Right cardiac atrium (tissue), 5 donors: ENCODE measurements at regions not wholly inside any gene's neighbourhood (a gene's known extent, or its start where the extent isn't known, plus 50 kb on each side); places are given as distances from the start of the nearest gene placed in this dataset.
"Not testable (repeated sequence)": the region's sequence is repeated elsewhere in the genome, so short reads cannot be mapped to it uniquely, and the experiment has no call there.

Experiments used
- ATAC-seq, 2 donors: fragments of 200-7000 bp; cut with Tn5 transposase; one replicate each; pipeline versions ENCODE4 v1.8.0 to v1.9.1; 2020; ENCODE audit warnings: moderate library complexity in 2 of 2, mild to moderate bottlenecking in 1 of 2
- DNase-seq, 3 donors: peaks; one replicate each; pipeline ENCODE4 v3.0.0-alpha.2; 2020
- H3K27ac ChIP-seq: one replicate; pipeline ENCODE4 v1.5.1; 2013; ENCODE audit warnings: mild to moderate bottlenecking, low read length, control low read depth, moderate library complexity
- H3K27me3 ChIP-seq: one replicate; pipeline ENCODE4 v1.6.1; 2013; ENCODE audit not compliant: control insufficient read depth, insufficient read depth
- H3K4me1 ChIP-seq: one replicate; pipeline ENCODE4 v1.6.1; 2013; ENCODE audit warnings: low read length; ENCODE audit not compliant: control insufficient read depth, insufficient read depth
- H3K4me3 ChIP-seq: one replicate; pipeline ENCODE4 v1.5.1; 2013; ENCODE audit warnings: low read length, control low read depth
- H3K9me3 ChIP-seq: one replicate; pipeline ENCODE4 v1.6.1; 2013; ENCODE audit warnings: low read length; ENCODE audit not compliant: control insufficient read depth
- WGBS: extraction: QIAGEN DNeasy Blood & Tissue Kit; methylation state at CpG from one replicate; pipeline ENCODE4 v1.1.7; 2013; 5-methylcytosine and 5-hydroxymethylcytosine counted together
- intact Hi-C, 4 donors: fragments of 100-400 bp; cut with DNase I; formaldehyde crosslinking; loops; one replicate each; pipeline versions ENCODE4 v1.11.0 to v1.14.0; 2022 to 2023
- donor health status: healthy with polysubstance abuse.
- donor health status: DM: no; HTN: yes; CAD: no.
- donor health status: DM: no; HTN: no; CAD: no.
- donor health status: DM: no; HTN: yes; CAD: no; lungs with severe emphysema.
- donor health status: DM: yes; HTN: yes; CAD: no.

DNA sequence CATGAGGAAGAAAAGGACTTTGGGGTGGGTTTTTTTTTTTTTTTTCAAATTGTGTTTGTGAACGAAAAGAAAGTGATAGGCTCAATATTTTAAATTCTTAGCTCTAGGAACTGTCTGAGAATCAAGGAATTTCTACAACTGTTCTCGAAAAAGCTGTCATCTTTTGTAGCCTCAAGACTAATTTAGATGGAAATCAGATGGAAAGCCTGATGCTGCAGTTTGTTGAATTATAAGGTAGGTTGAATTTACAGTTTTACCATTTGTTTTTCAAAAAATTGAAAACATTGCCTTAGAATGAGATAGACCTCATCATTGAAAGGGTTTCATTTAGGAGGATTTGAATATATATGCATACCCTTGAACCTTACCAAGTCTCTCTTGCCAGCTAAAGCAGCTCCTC is 109.3 kb upstream of the TRHDE start:
- intact Hi-C loops, result no loop called here
- no peak overlapping the region for H3K27ac ChIP-seq
- no peaks in the 10 kb centered on the region for H3K9me3 ChIP-seq
- ATAC-seq, result no peak
- no peaks in the 10 kb centered on the region for H3K27me3 ChIP-seq
- DNase-seq, result no peak
- WGBS, result 75% methylated on average over 2 of the region's 2 CpGs
- H3K4me3 ChIP-seq, result no peak overlapping the region
- no peaks in the 10 kb centered on the region for H3K4me1 ChIP-seq

DNA sequence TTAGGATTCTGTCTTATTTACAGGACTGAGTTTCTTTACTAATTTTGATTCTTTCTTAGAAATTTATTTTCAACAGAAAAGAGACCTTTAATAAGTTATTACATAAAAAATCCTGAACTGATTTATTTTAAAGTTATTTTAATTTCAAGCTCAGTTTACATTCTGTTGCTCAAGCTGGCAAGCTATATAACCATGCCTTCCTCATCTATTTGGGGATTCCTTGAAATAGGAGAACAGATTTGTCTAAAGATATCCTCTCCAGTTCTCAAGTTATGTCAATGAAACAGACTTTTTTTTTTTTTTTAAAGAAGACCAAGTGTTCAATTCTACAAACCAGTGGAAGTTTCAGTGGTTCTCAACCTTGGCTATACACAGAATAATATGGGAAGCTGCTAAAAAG is 103.3 kb upstream of the TRHDE start:
- H3K4me1 ChIP-seq, result no peaks in the 10 kb centered on the region
- no peaks in the 10 kb centered on the region for H3K9me3 ChIP-seq
- H3K4me3 ChIP-seq, result no peak overlapping the region
- no peaks in the 10 kb centered on the region for H3K27me3 ChIP-seq
- no peak overlapping the region for H3K27ac ChIP-seq
- ATAC-seq (no peak), DNase-seq (no peak)
- intact Hi-C loops, result no loop called here

DNA sequence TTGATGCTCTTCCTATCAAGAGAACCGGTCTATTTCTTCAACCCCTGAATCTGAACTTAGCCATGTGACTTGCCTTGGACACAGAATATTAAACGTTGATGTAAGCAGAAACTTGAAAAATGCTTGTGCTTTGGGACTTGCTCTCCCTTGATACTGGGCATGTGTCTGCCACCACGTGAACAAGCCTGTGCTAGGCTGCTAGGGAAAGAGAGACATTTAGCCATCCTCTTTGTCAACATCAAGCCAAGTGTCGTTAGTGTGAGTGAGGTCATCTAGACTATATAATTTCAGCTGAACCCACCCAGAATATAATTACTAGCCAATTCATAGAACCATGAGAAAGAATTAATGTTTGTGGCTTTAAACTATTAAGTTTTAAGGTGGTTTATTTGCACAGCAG is 98.2 kb upstream of the TRHDE start:
- 67% methylated on average over 4 of the region's 4 CpGs for WGBS
- H3K4me3 ChIP-seq, result no peak overlapping the region
- H3K4me1 ChIP-seq, result no peaks in the 10 kb centered on the region
- H3K27me3 ChIP-seq, result no peaks in the 10 kb centered on the region
- no peak overlapping the region for H3K27ac ChIP-seq
- DNase-seq, result no peak
- ATAC-seq, result no peak
- H3K9me3 ChIP-seq, result no peaks in the 10 kb centered on the region
- intact Hi-C loops, result no loop called here

GRCh38 chr12:72178244-72178643 is 93.9 kb upstream of the TRHDE start:
- ATAC-seq, result no peak
- no peak overlapping the region for H3K4me3 ChIP-seq
- H3K27me3 ChIP-seq, result no peaks in the 10 kb centered on the region
- H3K9me3 ChIP-seq, result no peaks in the 10 kb centered on the region
- 89% methylated on average over 2 of the region's 2 CpGs for WGBS
- no peak overlapping the region for H3K27ac ChIP-seq
- H3K4me1 ChIP-seq, result no peaks in the 10 kb centered on the region
- intact Hi-C loops, result no loop called here
- DNase-seq, result no peak

- Histone ChIP-seq H3K4me3 (no peak overlapping the region), H3K4me1 (no peaks in the 10 kb centered on the region), H3K27me3 (no peaks in the 10 kb centered on the region), H3K9me3 (no peaks in the 10 kb centered on the region), H3K27ac (no peak overlapping the region)
- WGBS, result 50% methylated on average over 2 of the region's 2 CpGs
- intact Hi-C loops, result no loop called here
- no peak for ATAC-seq
- no peak for DNase-seq
Observed at GRCh38 chr12:72178871-72179270, 93.3 kb upstream of the TRHDE start.

GRCh38 chr12:72179841-72180240 is 92.3 kb upstream of the TRHDE start:
- no peak overlapping the region for H3K27ac ChIP-seq
- WGBS, result 85% methylated on average over 1 of the region's 1 CpG

DNA sequence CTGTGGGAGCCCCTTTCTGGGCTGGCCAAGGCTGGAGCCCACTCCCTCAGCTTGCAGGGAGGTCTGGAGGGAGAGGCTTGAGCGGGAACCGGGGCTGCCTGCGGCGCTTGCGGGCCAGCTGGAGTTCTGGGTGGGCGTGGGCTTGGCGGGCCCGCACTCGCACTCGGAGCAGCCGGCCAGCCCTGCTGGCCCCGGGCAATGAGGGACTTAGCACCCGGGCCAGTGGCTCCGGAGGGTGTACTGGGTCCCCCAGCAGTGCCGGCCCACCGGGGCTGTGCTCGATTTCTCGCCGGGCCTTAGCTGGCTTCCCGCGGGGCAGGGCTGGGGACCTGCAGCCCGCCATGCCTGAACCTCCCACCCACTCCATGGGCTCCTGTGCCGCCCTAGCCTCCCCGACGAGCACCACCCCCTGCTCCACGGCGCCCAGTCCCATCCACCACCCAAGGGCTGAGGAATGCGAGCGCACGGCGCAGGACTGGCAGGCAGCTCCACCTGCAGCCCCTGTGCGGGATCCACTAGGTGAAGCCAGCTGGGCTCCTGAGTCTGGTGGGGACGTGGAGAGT is 87.1 kb upstream of the TRHDE start:
- 95% methylated on average over 32 of the region's 33 CpGs for WGBS
- intact Hi-C loops, result not testable (repeated sequence)
- DNase-seq, result peak in 2 of 3 donors; percentile 26 to 39

More at GRCh38 chr12:72179841-72180240, 92.3 kb upstream of the TRHDE start:
- Histone ChIP-seq H3K4me1 (no peaks in the 10 kb centered on the region), H3K27me3 (no peaks in the 10 kb centered on the region), H3K9me3 (no peaks in the 10 kb centered on the region), H3K4me3 (no peak overlapping the region)
- DNase-seq (no peak), ATAC-seq (no peak)
- intact Hi-C loops, result no loop called here

DNA sequence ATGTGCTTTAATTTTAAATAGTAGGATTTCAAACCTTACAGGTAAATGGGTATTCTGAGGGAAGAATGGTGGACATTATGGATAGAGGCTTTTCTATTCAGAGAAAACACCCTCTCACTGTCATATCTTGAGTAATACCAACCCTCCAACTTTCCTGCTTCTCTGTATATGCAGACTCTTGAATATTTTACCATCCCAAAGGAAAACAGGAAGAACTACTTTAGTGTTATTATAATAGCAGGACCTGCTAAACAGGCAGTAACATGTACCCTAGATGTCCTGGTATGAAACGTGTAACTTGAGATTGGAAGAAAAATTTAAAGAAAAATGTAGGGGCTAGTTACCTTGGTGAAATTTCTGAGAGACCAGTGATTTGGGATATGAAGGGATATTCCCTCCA is 82.9 kb upstream of the TRHDE start:
- no peak for ATAC-seq
- WGBS, result 63% methylated on average over 1 of the region's 1 CpG

More for the DNA sequence above, 87.1 kb upstream of the TRHDE start:
- not testable (repeated sequence) for H3K4me1 ChIP-seq, H3K27me3 ChIP-seq, ATAC-seq, H3K4me3 ChIP-seq, H3K27ac ChIP-seq, H3K9me3 ChIP-seq

GRCh38 chr12:72191761-72192160 is 80.4 kb upstream of the TRHDE start:
- WGBS, result 79% methylated on average over 1 of the region's 1 CpG
- intact Hi-C loops, result no loop called here
- H3K4me1 ChIP-seq, result no peaks in the 10 kb centered on the region
- no peaks in the 10 kb centered on the region for H3K9me3 ChIP-seq
- no peak overlapping the region for H3K27ac ChIP-seq
- ATAC-seq (no peak), DNase-seq (no peak)
- H3K27me3 ChIP-seq, result no peaks in the 10 kb centered on the region
- no peak overlapping the region for H3K4me3 ChIP-seq

More for the DNA sequence above, 82.9 kb upstream of the TRHDE start:
- DNase-seq, result no peak
- no peak overlapping the region for H3K27ac ChIP-seq
- no peak overlapping the region for H3K4me3 ChIP-seq
- no peaks in the 10 kb centered on the region for H3K4me1 ChIP-seq
- no peaks in the 10 kb centered on the region for H3K9me3 ChIP-seq
- no peaks in the 10 kb centered on the region for H3K27me3 ChIP-seq
- intact Hi-C loops, result no loop called here

DNA sequence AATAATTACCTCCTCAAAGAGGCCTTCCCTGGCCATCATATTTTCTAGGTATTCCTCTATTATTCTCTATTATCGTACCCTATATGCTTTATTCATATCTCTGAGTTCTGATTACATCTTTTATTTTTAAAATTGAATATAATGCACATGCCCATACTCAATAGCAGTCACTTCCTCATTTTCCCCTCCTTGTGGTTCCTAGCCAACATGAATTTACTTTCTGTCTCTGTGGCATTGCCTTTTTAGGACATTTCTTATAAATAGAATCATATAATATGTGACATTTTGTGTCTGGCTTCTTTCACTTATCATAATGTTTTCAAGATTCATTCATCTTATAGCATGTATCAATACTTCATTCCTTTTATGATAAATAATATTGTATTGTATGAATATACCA is 74.4 kb upstream of the TRHDE start:
- no peaks in the 10 kb centered on the region for H3K9me3 ChIP-seq
- 69% methylated on average over 1 of the region's 1 CpG for WGBS
- intact Hi-C loops, result no loop called here
- H3K4me1 ChIP-seq, result no peaks in the 10 kb centered on the region
- no peak overlapping the region for H3K4me3 ChIP-seq
- no peak overlapping the region for H3K27ac ChIP-seq
- no peaks in the 10 kb centered on the region for H3K27me3 ChIP-seq
- ATAC-seq, result no peak
- DNase-seq, result no peak

DNA sequence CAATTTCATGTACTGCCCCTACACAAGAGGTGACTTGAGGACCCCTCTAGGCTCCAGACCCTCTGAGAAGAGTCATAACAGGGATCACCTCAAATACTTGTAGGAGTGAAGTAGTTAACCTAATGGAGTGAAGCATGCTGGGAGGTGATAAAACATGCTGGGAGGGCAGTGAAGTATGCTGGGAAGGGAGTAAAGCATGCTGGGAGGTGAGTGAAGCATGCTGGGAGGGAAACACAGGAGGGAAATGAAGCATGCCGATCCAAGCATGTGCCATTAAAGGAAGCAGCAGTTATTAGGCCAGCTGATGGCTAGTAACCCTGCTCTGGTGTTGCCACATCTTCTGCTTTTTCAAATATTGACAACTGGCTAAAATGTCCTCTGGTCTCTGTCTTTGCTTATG is 70.7 kb upstream of the TRHDE start:
- Histone ChIP-seq H3K27me3 (no peaks in the 10 kb centered on the region), H3K27ac (no peak overlapping the region), H3K9me3 (no peaks in the 10 kb centered on the region), H3K4me3 (no peak overlapping the region), H3K4me1 (no peaks in the 10 kb centered on the region)
- intact Hi-C loops, result no loop called here
- no peak for ATAC-seq
- DNase-seq, result no peak
- WGBS, result 84% methylated on average over 1 of the region's 1 CpG

DNA sequence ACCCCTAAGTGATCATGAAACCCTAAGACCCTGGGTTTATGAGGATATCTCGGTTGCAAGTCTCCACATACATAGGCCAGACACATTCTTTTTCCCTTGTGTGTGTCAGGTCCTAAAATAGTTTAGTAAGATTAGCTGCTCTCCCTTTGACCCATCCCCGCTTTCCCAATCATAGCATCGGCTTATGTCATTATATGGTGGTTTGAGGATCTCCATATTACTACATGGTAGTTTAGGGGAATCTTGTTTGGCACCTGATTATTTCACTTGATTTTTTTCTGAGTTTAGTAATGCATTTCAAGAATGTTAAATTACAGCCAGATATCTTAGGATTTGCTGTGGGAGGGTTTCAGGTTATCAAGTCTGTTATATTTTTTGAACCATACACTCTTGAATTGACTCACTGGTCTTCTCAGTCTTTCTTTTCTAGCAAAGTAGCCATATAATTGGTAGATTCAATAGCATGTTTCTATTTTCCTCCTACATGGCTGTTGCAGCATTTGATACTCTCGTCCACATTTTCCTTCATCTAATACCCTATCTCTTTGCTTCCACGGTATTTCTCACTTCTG is 68.3 kb upstream of the TRHDE start:
- no peaks in the 10 kb centered on the region for H3K27me3 ChIP-seq
- intact Hi-C loops, result no loop called here

More for the DNA sequence above, 68.3 kb upstream of the TRHDE start:
- no peak for ATAC-seq
- Histone ChIP-seq H3K9me3 (no peaks in the 10 kb centered on the region), H3K4me1 (no peaks in the 10 kb centered on the region), H3K27ac (no peak overlapping the region), H3K4me3 (no peak overlapping the region)
- 67% methylated on average over 5 of the region's 5 CpGs for WGBS
- DNase-seq, result no peak
